ENCODE measurements at regions not wholly inside any gene's neighbourhood (a gene's known extent, or its start where the extent isn't known, plus 50 kb on each side); places are given as distances from the start of the nearest gene placed in this dataset.
"Not testable (repeated sequence)": the region's sequence is repeated elsewhere in the genome, so short reads cannot be mapped to it uniquely, and the experiment has no call there.

- no peak for DNase-seq (ENCODE audit: low read depth)
Observed at GRCh38 chr2:225814554-225814953, 415.0 kb downstream of the NYAP2 start.

DNA sequence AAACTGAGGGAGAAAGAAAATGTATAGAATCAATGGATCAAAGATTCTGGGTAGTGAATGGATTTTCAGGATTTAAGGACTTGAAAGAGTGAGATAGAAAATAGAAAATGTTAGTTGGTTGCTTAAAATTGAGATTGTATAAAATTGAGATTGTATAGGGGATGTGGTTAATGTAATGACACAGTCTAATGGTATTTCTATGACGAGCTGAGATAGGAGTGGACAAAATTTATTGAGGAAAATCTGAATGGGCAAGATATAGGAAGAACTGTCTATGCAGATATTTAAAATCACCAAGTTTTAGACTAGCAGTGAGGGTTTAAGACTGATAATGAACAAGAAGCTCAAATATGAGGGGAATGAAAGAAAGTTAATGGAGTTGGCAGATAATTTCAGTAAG lies 406.6 kb downstream of the NYAP2 start:
- no peak for DNase-seq (ENCODE audit: low read depth)

DNA sequence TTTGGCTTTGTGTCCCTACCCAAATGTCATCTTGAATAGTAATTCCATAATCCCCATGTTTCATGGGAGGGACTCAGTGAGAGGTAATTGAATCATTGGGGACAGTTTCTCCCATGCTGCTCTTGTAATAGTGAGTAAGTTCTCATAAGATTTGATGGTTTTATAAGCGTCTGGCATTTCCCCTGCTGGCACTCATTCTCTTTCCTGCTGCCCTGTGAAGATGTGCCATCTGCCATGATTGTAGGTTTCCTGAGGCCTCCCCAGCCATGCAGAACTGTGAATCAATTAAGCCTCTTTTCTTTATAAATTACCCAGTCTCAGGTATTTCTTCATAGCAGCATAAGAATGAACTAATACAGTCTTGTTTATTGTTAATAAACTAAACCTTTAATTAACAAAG lies 402.6 kb downstream of the NYAP2 start:
- not testable (repeated sequence) for DNase-seq (ENCODE audit: low read depth)

DNA sequence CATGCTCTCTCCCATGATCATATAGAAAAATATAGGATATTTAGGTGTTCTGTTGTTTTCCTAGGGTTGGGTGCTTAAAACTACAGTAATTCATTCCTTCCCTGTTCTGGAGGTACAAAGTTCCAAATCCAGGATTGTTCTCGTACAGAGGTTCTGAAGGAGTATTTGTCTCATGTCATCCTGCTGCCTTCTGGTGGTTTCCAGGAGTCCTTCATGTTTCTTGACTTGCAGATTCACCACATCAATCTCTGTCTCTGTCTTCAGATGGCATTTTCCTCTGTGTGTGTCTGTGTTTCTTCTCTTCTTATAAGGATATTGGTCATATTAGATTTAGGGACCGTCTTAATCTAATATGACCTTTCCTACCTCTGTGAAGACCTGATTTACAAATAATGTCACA lies 397.9 kb downstream of the NYAP2 start:
- DNase-seq (ENCODE audit: low read depth), result no peak

DNA sequence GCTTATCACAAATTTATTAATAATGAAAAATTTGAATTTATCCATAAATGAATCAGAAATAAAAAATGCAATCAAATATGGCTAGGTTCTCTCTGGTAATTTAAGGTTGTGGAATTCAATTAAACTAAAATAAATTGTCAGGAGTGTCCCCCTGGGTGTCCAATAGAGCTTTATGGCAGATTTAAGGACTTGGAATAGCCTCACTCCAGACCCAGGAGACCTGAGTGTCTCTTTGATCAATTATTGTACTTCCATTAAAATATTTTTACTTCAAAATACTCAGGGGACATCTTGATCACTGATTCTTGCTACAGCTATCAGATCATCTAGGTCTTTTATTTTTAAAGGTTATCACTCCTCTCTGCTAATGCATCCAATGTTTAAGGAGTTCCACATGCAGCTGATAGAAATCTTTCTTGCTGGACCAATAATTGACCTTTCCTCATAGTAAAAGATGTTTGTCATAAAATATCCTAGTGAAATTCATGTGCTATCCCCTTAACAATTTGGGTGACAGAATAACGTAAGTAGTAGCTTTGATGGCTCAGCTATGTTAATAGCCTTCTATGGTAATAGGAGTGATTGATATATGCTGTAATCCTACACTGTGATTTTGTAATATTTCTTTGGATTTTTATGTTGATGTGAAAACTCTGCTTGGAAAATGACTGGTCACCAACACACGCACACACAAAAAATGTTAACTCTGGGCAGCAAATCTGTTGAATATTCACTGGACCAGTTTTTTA lies 395.3 kb downstream of the NYAP2 start:
- no peak for DNase-seq (ENCODE audit: low read depth)

GRCh38 chr2:225793736-225794550 lies 394.4 kb downstream of the NYAP2 start:
- DNase-seq (ENCODE audit: low read depth), result no peak

DNA sequence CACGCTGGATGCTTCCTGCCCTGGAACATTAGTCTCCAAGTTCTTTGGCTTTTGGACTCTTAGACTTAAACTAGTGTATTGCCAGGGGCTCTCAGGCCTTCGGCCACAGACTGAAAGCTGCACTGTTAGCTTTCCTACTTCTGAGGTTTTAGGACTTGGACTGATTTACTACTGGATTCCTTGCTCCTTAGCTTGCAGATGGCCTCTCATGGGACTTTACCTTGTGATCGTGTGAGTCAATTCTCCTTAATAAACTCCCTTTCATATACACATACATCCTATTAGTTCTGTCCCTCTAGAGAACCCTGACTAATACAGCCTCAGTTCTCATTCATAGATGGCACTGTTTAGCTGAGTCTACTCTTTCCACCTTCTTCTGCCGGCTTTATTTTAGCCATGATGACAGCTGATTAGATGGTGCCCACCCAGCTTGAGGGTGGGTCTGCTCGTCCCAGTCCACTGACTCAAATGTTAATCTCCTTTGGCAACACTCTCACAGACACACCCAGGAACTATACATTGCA lies 389.1 kb downstream of the NYAP2 start:
- no peak for DNase-seq (ENCODE audit: low read depth)

DNA sequence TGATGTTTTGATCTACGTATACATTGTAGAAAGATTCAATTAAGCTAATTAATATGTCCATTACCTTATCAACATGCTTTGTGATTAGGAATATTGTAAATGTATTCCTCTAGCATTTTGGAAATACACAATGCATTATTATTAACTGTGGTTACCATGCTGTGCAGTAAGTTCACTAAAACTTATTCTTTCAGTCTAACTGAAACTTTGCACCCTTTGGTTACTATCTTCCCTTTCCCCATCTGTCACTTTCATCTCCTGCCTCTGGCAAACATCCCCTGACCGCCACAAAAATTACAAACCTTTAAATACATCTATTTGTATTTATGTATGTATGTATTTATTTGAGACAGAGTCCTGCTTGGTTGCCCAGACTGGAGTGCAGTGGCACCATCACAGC lies 388.0 kb downstream of the NYAP2 start:
- DNase-seq (ENCODE audit: low read depth), result no peak

GRCh38 chr2:225781991-225782390 lies 382.5 kb downstream of the NYAP2 start:
- no peak for DNase-seq (ENCODE audit: low read depth)

DNA sequence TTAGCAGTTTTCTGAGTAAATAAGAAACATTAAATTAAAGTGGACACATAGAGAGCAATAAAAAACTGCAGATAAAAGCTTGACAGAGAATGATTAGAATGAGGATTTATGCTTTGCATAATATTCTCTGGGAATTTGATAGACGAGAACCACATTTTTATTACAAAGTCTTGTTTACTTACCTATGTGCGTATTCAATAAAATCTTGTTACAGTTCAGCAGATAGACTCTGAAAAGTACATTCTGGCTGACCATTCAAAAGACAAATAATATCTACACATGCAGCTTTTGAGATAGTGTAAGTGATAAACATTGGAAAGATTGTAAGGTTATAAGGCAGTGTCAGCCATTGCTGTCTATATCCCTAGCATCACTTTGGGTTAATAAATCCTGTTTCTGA lies 381.6 kb downstream of the NYAP2 start:
- DNase-seq (ENCODE audit: low read depth), result no peak

- no peak for DNase-seq (ENCODE audit: low read depth)
Observed at GRCh38 chr2:225779829-225780228, 380.3 kb downstream of the NYAP2 start.

DNA sequence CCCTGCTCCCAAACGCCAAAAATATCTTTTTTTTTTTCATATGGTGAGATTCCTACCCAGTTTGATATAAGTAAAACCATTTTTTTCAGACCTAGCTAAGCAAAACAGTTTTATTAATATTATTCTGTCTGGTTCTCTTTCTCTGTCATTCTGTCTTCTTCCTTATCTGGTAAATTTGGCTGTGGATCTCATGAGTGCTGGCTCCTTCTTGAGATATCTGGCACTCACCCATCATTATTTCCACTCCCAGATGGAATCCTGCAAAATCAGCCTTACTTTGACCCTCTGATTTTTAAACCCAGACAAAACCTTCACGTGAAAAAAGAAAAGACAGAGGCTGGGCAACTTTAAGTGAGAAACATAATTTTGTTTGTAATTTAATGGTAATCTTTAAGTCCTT lies 373.6 kb downstream of the NYAP2 start:
- DNase-seq (ENCODE audit: low read depth), result no peak

- DNase-seq (ENCODE audit: low read depth), result no peak
Observed at GRCh38 chr2:225771701-225772100, 372.2 kb downstream of the NYAP2 start.

- DNase-seq (ENCODE audit: low read depth), result no peak
Observed at GRCh38 chr2:225768741-225769140, 369.2 kb downstream of the NYAP2 start.

- DNase-seq (ENCODE audit: low read depth), result no peak
Observed at GRCh38 chr2:225766431-225766830, 366.9 kb downstream of the NYAP2 start.

- DNase-seq (ENCODE audit: low read depth), result no peak
Observed at GRCh38 chr2:225765820-225766219, 366.3 kb downstream of the NYAP2 start.

DNA sequence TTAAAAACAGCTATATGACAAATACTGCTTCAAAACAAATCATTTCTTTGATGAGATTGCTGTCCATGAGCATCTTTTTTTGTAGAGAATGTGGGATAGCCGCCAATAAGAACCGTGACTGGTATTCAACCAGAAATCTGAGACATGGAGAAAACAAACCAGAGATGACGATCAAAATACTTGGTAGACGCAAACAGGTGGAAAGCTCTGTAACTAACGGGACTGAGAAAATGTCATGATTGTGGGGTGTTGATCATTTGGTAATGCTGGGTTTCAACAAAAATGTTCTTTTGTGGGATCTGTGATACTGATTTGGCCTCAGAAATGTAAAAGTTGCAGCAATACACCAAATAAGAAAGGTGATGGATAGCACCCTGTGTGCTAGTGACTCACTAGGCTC lies 364.8 kb downstream of the NYAP2 start:
- no peak for DNase-seq (ENCODE audit: low read depth)

GRCh38 chr2:225763711-225764110 lies 364.2 kb downstream of the NYAP2 start:
- no peak for DNase-seq (ENCODE audit: low read depth)

- no peak for DNase-seq (ENCODE audit: low read depth)
Observed at GRCh38 chr2:225761396-225761795, 361.9 kb downstream of the NYAP2 start.

DNA sequence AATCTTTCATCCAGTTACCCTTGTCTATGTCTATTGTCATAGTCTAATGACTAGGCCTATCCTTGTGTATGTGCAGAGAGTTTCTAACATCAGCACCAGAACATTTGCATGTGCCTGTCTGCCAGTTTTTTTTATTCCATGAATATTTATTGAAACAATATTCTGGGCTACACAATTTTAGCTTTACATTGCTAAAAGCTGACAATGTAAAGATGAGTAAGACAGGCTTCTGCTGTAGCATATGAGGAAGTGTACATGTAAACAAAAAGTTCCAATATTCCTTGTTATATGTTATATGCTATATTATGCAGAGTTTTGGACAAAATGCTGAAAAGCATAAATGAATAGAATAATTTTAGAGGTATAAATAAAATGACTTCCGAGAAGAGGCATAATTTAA lies 357.7 kb downstream of the NYAP2 start:
- no peak for DNase-seq (ENCODE audit: low read depth)

DNA sequence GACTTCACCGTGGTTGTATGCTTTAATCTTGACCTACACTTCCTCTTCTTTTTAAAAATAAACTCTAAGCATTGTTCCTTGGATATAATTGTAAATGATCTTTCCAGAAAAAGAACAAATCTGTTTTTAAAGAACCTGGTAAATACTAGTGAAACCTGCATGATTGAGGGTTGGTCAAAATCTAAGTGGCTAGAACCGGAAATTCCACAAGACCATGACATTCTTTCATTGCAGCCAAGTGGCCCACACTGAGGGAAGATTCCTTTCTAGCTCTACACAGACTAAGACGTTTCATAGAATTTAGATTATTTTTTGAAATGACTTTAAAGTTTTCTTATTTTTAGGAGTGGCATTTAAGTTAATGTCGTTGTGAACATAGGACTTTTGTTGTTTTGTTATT lies 356.7 kb downstream of the NYAP2 start:
- no peak for DNase-seq (ENCODE audit: low read depth)

DNA sequence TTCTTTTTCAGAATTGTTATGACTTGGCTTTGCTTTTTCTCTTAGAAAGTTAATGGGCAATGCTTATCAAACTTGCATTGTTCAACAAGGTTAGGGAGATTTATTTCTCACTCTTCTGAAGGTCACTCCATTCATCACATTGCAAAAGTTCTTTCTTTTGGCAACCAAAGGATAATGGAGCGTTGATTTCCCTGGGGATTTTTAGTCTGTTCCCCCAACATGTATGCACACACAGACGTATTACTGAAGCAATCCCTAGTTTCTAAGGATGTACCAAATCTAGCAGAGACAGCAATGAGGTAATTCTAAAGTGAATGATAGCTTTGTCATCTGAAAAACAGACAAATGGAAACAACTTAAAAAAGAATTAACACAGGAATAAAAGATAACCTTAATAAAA lies 349.1 kb downstream of the NYAP2 start:
- DNase-seq (ENCODE audit: low read depth), result no peak

- not testable (repeated sequence) for DNase-seq (ENCODE audit: low read depth)
Observed at GRCh38 chr2:225743996-225744395, 344.5 kb downstream of the NYAP2 start.
